ENCODE measurements at regions not wholly inside any gene's neighbourhood (a gene's known extent, or its start where the extent isn't known, plus 50 kb on each side); places are given as distances from the start of the nearest gene placed in this dataset.

- intact Hi-C loops (cut with DNase I) = no loop called here
- ATAC-seq = no peak
- TF ChIP-seq, protein P1, sequence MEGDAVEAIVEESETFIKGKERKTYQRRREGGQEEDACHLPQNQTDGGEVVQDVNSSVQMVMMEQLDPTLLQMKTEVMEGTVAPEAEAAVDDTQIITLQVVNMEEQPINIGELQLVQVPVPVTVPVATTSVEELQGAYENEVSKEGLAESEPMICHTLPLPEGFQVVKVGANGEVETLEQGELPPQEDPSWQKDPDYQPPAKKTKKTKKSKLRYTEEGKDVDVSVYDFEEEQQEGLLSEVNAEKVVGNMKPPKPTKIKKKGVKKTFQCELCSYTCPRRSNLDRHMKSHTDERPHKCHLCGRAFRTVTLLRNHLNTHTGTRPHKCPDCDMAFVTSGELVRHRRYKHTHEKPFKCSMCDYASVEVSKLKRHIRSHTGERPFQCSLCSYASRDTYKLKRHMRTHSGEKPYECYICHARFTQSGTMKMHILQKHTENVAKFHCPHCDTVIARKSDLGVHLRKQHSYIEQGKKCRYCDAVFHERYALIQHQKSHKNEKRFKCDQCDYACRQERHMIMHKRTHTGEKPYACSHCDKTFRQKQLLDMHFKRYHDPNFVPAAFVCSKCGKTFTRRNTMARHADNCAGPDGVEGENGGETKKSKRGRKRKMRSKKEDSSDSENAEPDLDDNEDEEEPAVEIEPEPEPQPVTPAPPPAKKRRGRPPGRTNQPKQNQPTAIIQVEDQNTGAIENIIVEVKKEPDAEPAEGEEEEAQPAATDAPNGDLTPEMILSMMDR (IDR thresholded peaks at IDR 0.05) = no peak
Measured at GRCh38 chrX:45842207-45842925, 641.7 kb upstream of the DIPK2B start.

GRCh38 chrX:45840411-45840950 is 639.8 kb upstream of the DIPK2B start:
- ATAC-seq = no peak
- no peaks in the 10 kb centered on the region for H3K36me3 ChIP-seq
- no peak overlapping the region for H3K27ac ChIP-seq
- H3K4me1 ChIP-seq = no peaks in the 10 kb centered on the region
- intact Hi-C loops (cut with DNase I) = no loop called here
- TF ChIP-seq, protein P1 (IDR thresholded peaks at IDR 0.05) = no peak
- H3K4me3 ChIP-seq = no peak overlapping the region
- H3K27me3 ChIP-seq = no peaks in the 10 kb centered on the region
- no peak for DNase-seq
- no peaks in the 10 kb centered on the region for H3K9me3 ChIP-seq

More at GRCh38 chrX:45842207-45842925, 641.7 kb upstream of the DIPK2B start:
- Histone ChIP-seq H3K27ac (no peak overlapping the region), H3K4me1 (no peaks in the 10 kb centered on the region), H3K4me3 (no peak overlapping the region), H3K27me3 (no peaks in the 10 kb centered on the region), H3K9me3 (no peaks in the 10 kb centered on the region), H3K36me3 (no peaks in the 10 kb centered on the region)
- DNase-seq = no peak

DNA sequence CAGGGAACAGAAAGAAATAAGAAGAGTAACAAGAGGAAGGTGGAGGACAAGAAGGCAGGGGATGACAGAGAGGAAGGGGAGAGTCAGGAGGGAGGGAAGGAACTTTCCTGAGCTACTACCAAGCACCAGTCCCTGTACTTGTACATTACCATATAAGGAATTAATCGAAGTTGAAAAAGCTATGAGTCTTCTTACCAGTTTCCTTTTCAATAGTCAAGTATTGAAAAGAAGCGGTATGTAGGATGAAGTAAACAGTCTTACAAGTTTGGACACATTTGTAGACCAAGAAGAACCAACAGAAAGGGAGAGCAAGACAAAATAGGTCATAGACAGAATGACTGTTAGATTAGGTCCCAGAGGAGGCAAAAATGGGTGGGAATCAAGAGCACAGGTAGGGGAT is 629.7 kb upstream of the DIPK2B start:
- Histone ChIP-seq H3K36me3 (no peaks in the 10 kb centered on the region), H3K9me3 (no peaks in the 10 kb centered on the region), H3K27ac (no peak overlapping the region), H3K4me1 (no peaks in the 10 kb centered on the region), H3K4me3 (no peak overlapping the region), H3K27me3 (no peaks in the 10 kb centered on the region)
- intact Hi-C loops (cut with DNase I) = no loop called here
- DNase-seq = no peak
- ATAC-seq = no peak
- TF ChIP-seq, protein P1 (IDR thresholded peaks at IDR 0.05) = no peak

GRCh38 chrX:45824471-45824870 is 623.8 kb upstream of the DIPK2B start:
- TF ChIP-seq, protein P1 (IDR thresholded peaks at IDR 0.05) = peak; percentile 25
- H3K36me3 ChIP-seq = no peaks in the 10 kb centered on the region
- intact Hi-C loops (cut with DNase I) = no loop called here
- no peak overlapping the region for H3K27ac ChIP-seq
- no peaks in the 10 kb centered on the region for H3K27me3 ChIP-seq
- no peaks in the 10 kb centered on the region for H3K4me1 ChIP-seq
- no peaks in the 10 kb centered on the region for H3K9me3 ChIP-seq
- ATAC-seq (peak; percentile 30), DNase-seq (no peak)
- H3K4me3 ChIP-seq = no peak overlapping the region

- intact Hi-C loops (cut with DNase I) = no loop called here
- Histone ChIP-seq H3K27ac (no peak overlapping the region), H3K36me3 (no peaks in the 10 kb centered on the region), H3K4me1 (no peaks in the 10 kb centered on the region), H3K9me3 (no peaks in the 10 kb centered on the region), H3K4me3 (no peak overlapping the region), H3K27me3 (no peaks in the 10 kb centered on the region)
- TF ChIP-seq, protein P1 (IDR thresholded peaks at IDR 0.05) = no peak
- ATAC-seq (no peak), DNase-seq (no peak)
Measured at GRCh38 chrX:45823536-45823935, 622.9 kb upstream of the DIPK2B start.

Measured in upper lobe of right lung (tissue), 1 donor.